ENCODE measurements at regions not wholly inside any gene's neighbourhood (a gene's known extent, or its start where the extent isn't known, plus 50 kb on each side); places are given as distances from the start of the nearest gene placed in this dataset.
"Not testable (repeated sequence)": the region's sequence is repeated elsewhere in the genome, so short reads cannot be mapped to it uniquely, and the experiment has no call there.

DNA sequence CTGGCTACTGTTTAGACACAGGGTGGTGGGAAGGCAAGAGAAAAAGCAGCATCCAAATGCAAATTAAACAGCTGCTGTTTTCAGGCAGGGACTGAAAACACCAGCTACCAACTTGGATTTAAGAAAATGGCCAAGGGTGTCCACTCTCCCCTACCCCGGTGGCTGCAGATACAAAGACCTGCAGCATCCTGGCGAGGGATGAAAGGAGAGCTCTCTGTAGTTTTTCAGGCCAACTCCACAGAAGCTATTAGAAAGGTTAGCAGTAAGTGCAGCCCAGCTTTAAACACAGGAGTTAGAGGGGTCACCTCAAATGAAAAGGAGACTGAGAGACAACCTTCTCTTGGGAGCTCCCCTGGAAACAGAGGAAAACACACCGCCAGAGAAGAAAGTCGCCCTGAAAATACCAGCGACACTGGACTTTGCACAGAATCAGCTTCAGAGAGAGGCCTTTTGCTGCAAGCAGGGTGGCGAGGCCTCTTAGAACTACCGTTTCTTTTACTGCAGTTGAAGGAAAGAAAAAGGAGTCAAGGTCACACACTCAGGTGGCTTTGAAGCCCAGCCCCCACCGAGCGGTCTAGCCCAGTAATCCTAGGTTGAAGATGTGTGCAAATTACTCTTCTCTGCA, 74.4 kb upstream of the TIAM1 start (continued):
- TF ChIP-seq, protein P1, sequence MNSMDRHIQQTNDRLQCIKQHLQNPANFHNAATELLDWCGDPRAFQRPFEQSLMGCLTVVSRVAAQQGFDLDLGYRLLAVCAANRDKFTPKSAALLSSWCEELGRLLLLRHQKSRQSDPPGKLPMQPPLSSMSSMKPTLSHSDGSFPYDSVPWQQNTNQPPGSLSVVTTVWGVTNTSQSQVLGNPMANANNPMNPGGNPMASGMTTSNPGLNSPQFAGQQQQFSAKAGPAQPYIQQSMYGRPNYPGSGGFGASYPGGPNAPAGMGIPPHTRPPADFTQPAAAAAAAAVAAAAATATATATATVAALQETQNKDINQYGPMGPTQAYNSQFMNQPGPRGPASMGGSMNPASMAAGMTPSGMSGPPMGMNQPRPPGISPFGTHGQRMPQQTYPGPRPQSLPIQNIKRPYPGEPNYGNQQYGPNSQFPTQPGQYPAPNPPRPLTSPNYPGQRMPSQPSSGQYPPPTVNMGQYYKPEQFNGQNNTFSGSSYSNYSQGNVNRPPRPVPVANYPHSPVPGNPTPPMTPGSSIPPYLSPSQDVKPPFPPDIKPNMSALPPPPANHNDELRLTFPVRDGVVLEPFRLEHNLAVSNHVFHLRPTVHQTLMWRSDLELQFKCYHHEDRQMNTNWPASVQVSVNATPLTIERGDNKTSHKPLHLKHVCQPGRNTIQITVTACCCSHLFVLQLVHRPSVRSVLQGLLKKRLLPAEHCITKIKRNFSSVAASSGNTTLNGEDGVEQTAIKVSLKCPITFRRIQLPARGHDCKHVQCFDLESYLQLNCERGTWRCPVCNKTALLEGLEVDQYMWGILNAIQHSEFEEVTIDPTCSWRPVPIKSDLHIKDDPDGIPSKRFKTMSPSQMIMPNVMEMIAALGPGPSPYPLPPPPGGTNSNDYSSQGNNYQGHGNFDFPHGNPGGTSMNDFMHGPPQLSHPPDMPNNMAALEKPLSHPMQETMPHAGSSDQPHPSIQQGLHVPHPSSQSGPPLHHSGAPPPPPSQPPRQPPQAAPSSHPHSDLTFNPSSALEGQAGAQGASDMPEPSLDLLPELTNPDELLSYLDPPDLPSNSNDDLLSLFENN (IDR thresholded peaks at IDR 0.05; ENCODE audit: low read depth in 2 of 2, low read length in 2 of 2) = no peak
- TF ChIP-seq NCOA2 (IDR thresholded peaks at IDR 0.05; ENCODE audit: partially characterized antibody in 2 of 2) = no peak
- TF ChIP-seq MTF1 (CRISPR knock-in tag; IDR thresholded peaks at IDR 0.05; ENCODE audit: borderline replicate concordance) = no peak
- TF ChIP-seq RBBP5 (IDR thresholded peaks at IDR 0.05; ENCODE audit: borderline replicate concordance, insufficient read depth, low read length, poor library complexity, severe bottlenecking) = no peak
- TF ChIP-seq, protein P2, sequence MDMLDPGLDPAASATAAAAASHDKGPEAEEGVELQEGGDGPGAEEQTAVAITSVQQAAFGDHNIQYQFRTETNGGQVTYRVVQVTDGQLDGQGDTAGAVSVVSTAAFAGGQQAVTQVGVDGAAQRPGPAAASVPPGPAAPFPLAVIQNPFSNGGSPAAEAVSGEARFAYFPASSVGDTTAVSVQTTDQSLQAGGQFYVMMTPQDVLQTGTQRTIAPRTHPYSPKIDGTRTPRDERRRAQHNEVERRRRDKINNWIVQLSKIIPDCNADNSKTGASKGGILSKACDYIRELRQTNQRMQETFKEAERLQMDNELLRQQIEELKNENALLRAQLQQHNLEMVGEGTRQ (CRISPR knock-in tag; IDR thresholded peaks at IDR 0.05) = no peak
- no peak for TF ChIP-seq PCBP1 (IDR thresholded peaks at IDR 0.05; ENCODE audit: low read depth, low read length, poor library complexity, severe bottlenecking)

DNA sequence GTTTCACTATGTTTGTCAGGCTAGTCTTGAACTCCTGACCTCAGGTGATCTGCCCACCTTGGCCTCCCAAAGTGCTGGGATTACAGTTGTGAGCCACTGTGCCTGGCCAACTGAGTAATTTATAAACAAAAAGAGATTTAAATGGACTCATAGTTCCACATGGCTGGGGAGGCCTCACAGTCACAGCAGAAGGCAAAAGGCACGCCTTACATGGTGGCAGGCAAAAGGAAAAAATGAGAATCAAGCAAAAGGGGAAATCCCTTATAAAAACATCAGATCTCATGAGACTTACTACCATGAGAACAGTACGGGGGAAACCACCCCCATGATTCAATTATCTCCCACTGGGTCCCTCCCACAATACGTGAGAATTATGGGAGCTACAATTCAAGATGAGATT, 73.2 kb upstream of the TIAM1 start:
- BruUV-seq (replicated peaks); FAIRE-seq; POLR2A ChIA-PET; intact Hi-C loops (cut with micrococcal nuclease); in situ Hi-C loops (cut with MboI); H3K27ac ChIP-seq (ENCODE audit: extremely low read depth, low read depth, low read length); H3K4me3 ChIP-seq; H2AFZ ChIP-seq (ENCODE audit: low read depth, low read length); H3K4me2 ChIP-seq (ENCODE audit: insufficient read depth, low read length); H3K4me1 ChIP-seq (replicated peaks in 1 of 2; ENCODE audit: control insufficient read depth in 2 of 2, insufficient read depth in 2 of 2, low read length in 2 of 2); H3K9ac ChIP-seq (ENCODE audit: insufficient read depth in 1 of 2, low read depth in 2 of 2, low read length in 2 of 2); CTCF ChIA-PET (ENCODE audit: low intra/inter-chr PET ratio); H3K36me3 ChIP-seq (ENCODE audit: control insufficient read depth, insufficient read depth, low read length); ATAC-seq; H3K9me1 ChIP-seq (ENCODE audit: control insufficient read depth, insufficient read depth, low read length); H3K9me3 ChIP-seq (replicated peaks; ENCODE audit: control insufficient read depth, insufficient read depth, low read depth, low read length); DNase-seq (ENCODE audit: extremely low read depth in 1 of 4, low spot score in 3 of 4); H4K20me1 ChIP-seq (replicated peaks; ENCODE audit: control insufficient read depth, insufficient read depth, low read length); H3K79me2 ChIP-seq (ENCODE audit: control insufficient read depth, insufficient read depth, low read length): not testable (repeated sequence)
- 0% methylated on average over 3 of the region's 3 CpGs for WGBS (ENCODE audit: insufficient coverage, low coverage, missing lambda C conversion rate)
- peaks cover 14 to 24% of the 10 kb centered on the region in 2 experiments; a peak in 3 of 5 replicates for H3K27me3 ChIP-seq (ENCODE audit: control insufficient read depth in 2 of 2, insufficient read depth in 2 of 2, low read length in 2 of 2)
